Parathyroid adenoma (tissue), 2 donors: ENCODE measurements at regions not wholly inside any gene's neighbourhood (a gene's known extent, or its start where the extent isn't known, plus 50 kb on each side); places are given as distances from the start of the nearest gene placed in this dataset.

ENCODE experiments used
- H2AFZ ChIP-seq: fragments of 300-600 bp; sonication (generic); one replicate; pipeline ENCODE4 v1.7.0; 2017; ENCODE audit warnings: antibody characterized with exemption, mild to moderate bottlenecking
- H3K27ac ChIP-seq: fragments of 300-600 bp; sonication (generic); one replicate; pipeline ENCODE4 v1.7.0; 2017
- H3K27me3 ChIP-seq: fragments of 300-600 bp; sonication (generic); one replicate; pipeline ENCODE4 v1.7.0; 2017; ENCODE audit warnings: low read length; ENCODE audit not compliant: control insufficient read depth, insufficient read depth
- H3K36me3 ChIP-seq: fragments of 300-600 bp; sonication (generic); one replicate; pipeline ENCODE4 v1.7.0; 2017; ENCODE audit warnings: low read length; ENCODE audit not compliant: control insufficient read depth, insufficient read depth
- H3K4me1 ChIP-seq: fragments of 300-600 bp; sonication (generic); one replicate; pipeline ENCODE4 v1.7.0; 2017; ENCODE audit warnings: control low read depth
- H3K4me2 ChIP-seq: fragments of 300-600 bp; sonication (generic); one replicate; pipeline ENCODE4 v1.7.0; 2017; ENCODE audit warnings: low read length
- H3K4me3 ChIP-seq: fragments of 300-600 bp; sonication (generic); one replicate; pipeline ENCODE4 v1.7.0; 2017; ENCODE audit warnings: low read depth, low read length
- H3K79me2 ChIP-seq: fragments of 300-600 bp; sonication (generic); one replicate; pipeline ENCODE4 v1.7.0; 2017; ENCODE audit warnings: control low read depth
- H3K9ac ChIP-seq: fragments of 300-600 bp; sonication (generic); one replicate; pipeline ENCODE4 v1.7.0; 2017; ENCODE audit warnings: mild to moderate bottlenecking
- H3K9me3 ChIP-seq: fragments of 300-600 bp; sonication (generic); one replicate; pipeline ENCODE4 v1.7.0; 2017; ENCODE audit warnings: low read length; ENCODE audit not compliant: control insufficient read depth
- CTCF ChIP-seq: fragments of 300-600 bp; sonication (generic); IDR thresholded peaks from one replicate; pipeline ENCODE4 v1.7.0; 2017; ENCODE audit warnings: antibody characterized with exemption, mild to moderate bottlenecking
- donor health status: primary hyperparathyroidism.

DNA sequence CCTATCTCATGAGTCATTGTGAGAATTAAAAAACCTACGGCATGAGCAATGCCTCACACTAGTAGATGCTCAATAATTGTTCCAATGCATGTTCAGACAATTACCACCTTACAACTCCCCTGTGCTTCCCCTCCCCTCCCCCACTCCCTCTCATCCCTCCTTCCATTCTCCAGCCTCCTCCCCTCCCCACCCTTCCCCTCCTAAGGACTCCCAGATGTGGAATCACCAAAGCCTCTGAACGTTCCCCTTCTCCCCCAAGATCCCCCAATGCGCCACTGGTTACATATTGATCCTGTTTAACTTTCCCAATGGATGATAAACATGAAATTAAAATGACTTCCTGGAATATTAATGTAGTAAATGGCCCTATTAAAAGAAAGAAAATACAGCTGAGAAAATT is 84.8 kb downstream of the PCDH1 start:
- Histone ChIP-seq H3K9me3 (no peaks in the 10 kb centered on the region), H3K4me3 (no peak overlapping the region), H3K79me2 (no peaks in the 10 kb centered on the region), H3K27me3 (no peaks in the 10 kb centered on the region), H3K9ac (no peak overlapping the region), H3K4me1 (no peaks in the 10 kb centered on the region), H3K36me3 (no peaks in the 10 kb centered on the region), H2AFZ (no peak overlapping the region), H3K27ac (no peak overlapping the region), H3K4me2 (no peak overlapping the region)
- TF ChIP-seq CTCF = no peak

DNA sequence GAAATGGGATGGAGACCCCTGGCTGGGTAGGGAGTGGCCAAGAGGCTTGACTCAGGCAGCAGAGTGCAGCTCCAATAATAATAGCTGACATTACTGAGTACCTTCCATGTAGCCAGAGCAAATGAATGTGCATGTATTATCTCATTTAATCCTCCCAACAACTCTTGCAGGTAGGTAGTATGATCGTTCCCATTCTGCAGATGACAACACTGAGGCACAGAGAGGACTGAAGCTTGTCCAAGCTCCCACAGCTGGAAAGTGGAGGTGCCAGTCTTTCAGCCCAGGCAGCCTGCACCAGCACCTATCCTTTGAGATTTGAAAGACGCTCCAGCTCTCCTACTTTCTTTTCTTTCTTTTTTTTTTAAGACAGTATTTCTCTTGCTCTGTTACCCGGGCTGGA is 87.6 kb downstream of the PCDH1 start:
- H3K9ac ChIP-seq = no peak overlapping the region
- H3K9me3 ChIP-seq = no peaks in the 10 kb centered on the region
- H3K36me3 ChIP-seq = no peaks in the 10 kb centered on the region
- no peaks in the 10 kb centered on the region for H3K4me1 ChIP-seq
- no peaks in the 10 kb centered on the region for H3K79me2 ChIP-seq
- H3K27ac ChIP-seq = no peak overlapping the region
- no peaks in the 10 kb centered on the region for H3K27me3 ChIP-seq
- H3K4me2 ChIP-seq = no peak overlapping the region
- no peak overlapping the region for H3K4me3 ChIP-seq
- H2AFZ ChIP-seq = no peak overlapping the region
- no peak for TF ChIP-seq CTCF

GRCh38 chr5:141789330-141789729 is 88.9 kb downstream of the PCDH1 start:
- H3K9me3 ChIP-seq = no peaks in the 10 kb centered on the region

DNA sequence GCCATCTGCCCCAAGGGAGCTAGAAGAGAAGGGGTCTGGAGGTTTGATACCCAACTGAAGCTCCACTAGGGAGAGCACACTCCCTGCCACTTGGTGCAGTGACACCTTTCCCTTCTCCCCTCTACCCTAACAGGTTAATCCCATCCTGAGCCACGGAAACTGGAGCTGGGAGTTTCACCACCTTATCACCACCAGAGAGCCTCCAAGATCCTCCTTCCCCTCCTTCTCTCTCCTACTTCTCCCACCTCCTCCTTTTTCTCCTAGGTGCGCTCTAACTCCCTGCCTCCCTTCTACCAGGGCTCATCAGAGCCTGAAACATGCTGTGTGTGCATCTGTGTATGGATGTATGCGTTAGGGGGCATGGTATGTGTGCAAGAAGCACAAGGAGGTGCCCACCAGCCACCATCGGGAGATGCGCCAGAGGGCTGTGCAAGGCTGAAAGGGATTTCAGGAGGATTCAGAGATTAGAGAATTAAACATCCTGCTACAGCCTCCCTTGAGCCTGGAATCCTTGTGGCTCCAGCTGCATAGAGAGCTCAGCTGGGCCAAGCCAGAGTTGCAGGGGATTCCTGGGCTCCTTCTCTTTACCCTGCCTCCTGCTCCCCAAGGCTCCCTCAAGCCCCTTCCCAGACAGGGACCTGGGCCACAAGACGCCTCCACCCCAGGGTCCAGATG is 89.8 kb downstream of the PCDH1 start:
- Histone ChIP-seq H3K27ac (no peak overlapping the region), H3K36me3 (no peaks in the 10 kb centered on the region), H3K4me1 (peaks cover 12% of the 10 kb centered on the region), H3K79me2 (no peaks in the 10 kb centered on the region), H3K9ac (no peak overlapping the region), H3K27me3 (no peaks in the 10 kb centered on the region), H3K9me3 (no peaks in the 10 kb centered on the region), H3K4me2 (no peak overlapping the region), H2AFZ (no peak overlapping the region), H3K4me3 (no peak overlapping the region)
- no peak for TF ChIP-seq CTCF

More at GRCh38 chr5:141789330-141789729, 88.9 kb downstream of the PCDH1 start:
- Histone ChIP-seq H3K4me1 (peaks cover 3% of the 10 kb centered on the region), H3K4me3 (no peak overlapping the region), H3K27ac (no peak overlapping the region), H3K9ac (no peak overlapping the region), H3K4me2 (no peak overlapping the region), H3K27me3 (no peaks in the 10 kb centered on the region), H2AFZ (no peak overlapping the region), H3K79me2 (no peaks in the 10 kb centered on the region), H3K36me3 (no peaks in the 10 kb centered on the region)
- no peak for TF ChIP-seq CTCF

GRCh38 chr5:141787376-141787775 is 90.8 kb downstream of the PCDH1 start:
- H3K27ac ChIP-seq = no peak overlapping the region
- no peak for TF ChIP-seq CTCF
- H3K4me1 ChIP-seq = peaks cover 12% of the 10 kb centered on the region

More at GRCh38 chr5:141787376-141787775, 90.8 kb downstream of the PCDH1 start:
- Histone ChIP-seq H3K36me3 (no peaks in the 10 kb centered on the region), H3K4me2 (no peak overlapping the region), H3K9me3 (no peaks in the 10 kb centered on the region), H3K27me3 (no peaks in the 10 kb centered on the region), H3K4me3 (no peak overlapping the region), H2AFZ (no peak overlapping the region), H3K9ac (no peak overlapping the region), H3K79me2 (no peaks in the 10 kb centered on the region)
